ENCODE measurements at regions not wholly inside any gene's neighbourhood (a gene's known extent, or its start where the extent isn't known, plus 50 kb on each side); places are given as distances from the start of the nearest gene placed in this dataset.

DNA sequence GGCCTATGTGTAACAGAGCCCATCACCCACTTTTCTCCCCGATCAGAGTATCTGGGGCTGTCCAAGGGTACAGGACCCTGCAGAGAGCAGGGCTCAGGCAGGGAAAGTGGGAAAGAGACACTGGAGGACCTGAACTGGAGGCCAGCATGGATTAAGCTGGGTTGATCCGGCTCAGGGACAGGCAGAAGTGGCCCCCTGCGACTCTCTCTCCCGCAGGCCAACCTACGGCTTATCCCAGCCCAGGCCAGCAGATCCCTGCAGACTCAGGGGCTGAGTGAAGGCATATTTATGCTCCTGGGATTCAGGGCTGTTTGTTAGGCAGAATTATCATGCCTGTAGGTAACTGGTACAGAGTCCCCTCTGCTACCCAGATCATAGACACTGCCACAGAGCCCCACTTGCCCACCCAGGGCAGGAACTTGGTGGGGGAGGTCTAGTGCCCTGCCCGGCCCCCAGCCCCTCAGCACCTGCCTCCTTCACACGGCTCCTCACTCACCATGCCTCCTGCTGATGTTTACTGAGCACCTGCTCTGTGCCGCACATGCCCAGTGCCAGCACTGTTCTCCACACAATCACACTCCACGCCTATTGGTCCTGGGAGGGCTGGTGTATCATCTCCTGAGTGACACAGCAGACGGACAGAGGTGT, 87.3 kb downstream of the ADRA2C start:
- Histone ChIP-seq H3K9me3 (ENCODE audit: control insufficient read depth, insufficient read depth, low read length) (peaks cover 6% of the 10 kb centered on the region), H3K4me3 (ENCODE audit: low read depth, low read length) (no peak overlapping the region), H3K27ac (ENCODE audit: low read depth, low read length) (no peak overlapping the region), H3K27me3 (ENCODE audit: control insufficient read depth, insufficient read depth, low read length) (peaks cover 23% of the 10 kb centered on the region)
- CTCF ChIA-PET = no interaction called here
- POLR2A ChIA-PET = no interaction called here
- DNase-seq (ENCODE audit: low read depth, low spot score) = no peak
- TF ChIP-seq, protein P1, sequence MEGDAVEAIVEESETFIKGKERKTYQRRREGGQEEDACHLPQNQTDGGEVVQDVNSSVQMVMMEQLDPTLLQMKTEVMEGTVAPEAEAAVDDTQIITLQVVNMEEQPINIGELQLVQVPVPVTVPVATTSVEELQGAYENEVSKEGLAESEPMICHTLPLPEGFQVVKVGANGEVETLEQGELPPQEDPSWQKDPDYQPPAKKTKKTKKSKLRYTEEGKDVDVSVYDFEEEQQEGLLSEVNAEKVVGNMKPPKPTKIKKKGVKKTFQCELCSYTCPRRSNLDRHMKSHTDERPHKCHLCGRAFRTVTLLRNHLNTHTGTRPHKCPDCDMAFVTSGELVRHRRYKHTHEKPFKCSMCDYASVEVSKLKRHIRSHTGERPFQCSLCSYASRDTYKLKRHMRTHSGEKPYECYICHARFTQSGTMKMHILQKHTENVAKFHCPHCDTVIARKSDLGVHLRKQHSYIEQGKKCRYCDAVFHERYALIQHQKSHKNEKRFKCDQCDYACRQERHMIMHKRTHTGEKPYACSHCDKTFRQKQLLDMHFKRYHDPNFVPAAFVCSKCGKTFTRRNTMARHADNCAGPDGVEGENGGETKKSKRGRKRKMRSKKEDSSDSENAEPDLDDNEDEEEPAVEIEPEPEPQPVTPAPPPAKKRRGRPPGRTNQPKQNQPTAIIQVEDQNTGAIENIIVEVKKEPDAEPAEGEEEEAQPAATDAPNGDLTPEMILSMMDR (IDR thresholded peaks at IDR 0.05; ENCODE audit: low read depth, low read length) = no peak

DNA sequence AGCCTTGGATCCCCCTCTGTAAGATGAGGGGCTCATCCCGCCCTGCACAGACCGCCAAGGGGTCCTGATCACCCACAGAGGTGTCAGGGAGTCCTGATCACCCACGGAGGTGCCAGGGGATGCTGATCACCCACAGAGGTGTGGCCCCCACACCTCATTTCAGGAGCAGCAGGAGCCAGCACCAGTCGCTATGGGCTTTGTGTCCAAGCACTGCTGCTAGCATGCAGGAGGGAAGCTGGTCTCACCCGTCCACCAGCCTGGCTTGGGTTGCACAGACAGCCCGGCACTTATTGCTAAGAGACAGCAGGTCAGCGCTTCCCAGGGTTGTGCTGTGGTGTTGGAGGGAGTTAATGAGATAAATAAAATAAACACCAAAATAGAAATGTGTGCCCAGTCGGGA, 88.5 kb downstream of the ADRA2C start:
- POLR2A ChIA-PET = no interaction called here

DNA sequence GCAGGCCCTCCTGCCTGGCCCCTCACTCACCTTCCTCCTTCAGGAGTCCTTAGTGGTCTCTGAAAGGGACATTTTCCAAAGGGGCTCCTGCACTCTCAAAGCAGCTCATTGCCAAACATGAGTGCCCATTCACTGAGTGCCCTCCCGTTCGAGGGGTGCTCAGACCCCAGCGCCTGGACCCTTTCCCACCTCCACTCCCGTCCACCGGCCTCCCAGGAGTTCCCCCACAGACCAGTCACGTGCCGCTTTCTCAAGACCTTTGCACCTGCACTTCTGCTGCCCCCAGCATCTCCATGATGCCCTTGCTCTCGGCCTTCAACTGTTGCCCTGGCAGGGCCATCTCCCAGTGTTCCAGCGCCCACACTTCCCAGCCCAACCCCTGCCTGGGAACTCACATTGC, 89.5 kb downstream of the ADRA2C start:
- DNase-seq (ENCODE audit: low read depth, low spot score) = no peak
- Histone ChIP-seq H3K27ac (ENCODE audit: low read depth, low read length) (no peak overlapping the region), H3K9me3 (ENCODE audit: control insufficient read depth, insufficient read depth, low read length) (no peaks in the 10 kb centered on the region), H3K4me3 (ENCODE audit: low read depth, low read length) (no peak overlapping the region), H3K27me3 (ENCODE audit: control insufficient read depth, insufficient read depth, low read length) (peaks cover 21% of the 10 kb centered on the region)
- TF ChIP-seq, protein P1 (IDR thresholded peaks at IDR 0.05; ENCODE audit: low read depth, low read length) = no peak
- ChIA-PET CTCF (no interaction called here), POLR2A (no interaction called here)

More for the DNA sequence above, 88.5 kb downstream of the ADRA2C start:
- no peak for DNase-seq (ENCODE audit: low read depth, low spot score)
- Histone ChIP-seq H3K27me3 (ENCODE audit: control insufficient read depth, insufficient read depth, low read length) (peaks cover 23% of the 10 kb centered on the region), H3K9me3 (ENCODE audit: control insufficient read depth, insufficient read depth, low read length) (peaks cover 6% of the 10 kb centered on the region), H3K4me3 (ENCODE audit: low read depth, low read length) (no peak overlapping the region), H3K27ac (ENCODE audit: low read depth, low read length) (no peak overlapping the region)
- TF ChIP-seq, protein P1 (IDR thresholded peaks at IDR 0.05; ENCODE audit: low read depth, low read length) = no peak
- CTCF ChIA-PET = no interaction called here

DNA sequence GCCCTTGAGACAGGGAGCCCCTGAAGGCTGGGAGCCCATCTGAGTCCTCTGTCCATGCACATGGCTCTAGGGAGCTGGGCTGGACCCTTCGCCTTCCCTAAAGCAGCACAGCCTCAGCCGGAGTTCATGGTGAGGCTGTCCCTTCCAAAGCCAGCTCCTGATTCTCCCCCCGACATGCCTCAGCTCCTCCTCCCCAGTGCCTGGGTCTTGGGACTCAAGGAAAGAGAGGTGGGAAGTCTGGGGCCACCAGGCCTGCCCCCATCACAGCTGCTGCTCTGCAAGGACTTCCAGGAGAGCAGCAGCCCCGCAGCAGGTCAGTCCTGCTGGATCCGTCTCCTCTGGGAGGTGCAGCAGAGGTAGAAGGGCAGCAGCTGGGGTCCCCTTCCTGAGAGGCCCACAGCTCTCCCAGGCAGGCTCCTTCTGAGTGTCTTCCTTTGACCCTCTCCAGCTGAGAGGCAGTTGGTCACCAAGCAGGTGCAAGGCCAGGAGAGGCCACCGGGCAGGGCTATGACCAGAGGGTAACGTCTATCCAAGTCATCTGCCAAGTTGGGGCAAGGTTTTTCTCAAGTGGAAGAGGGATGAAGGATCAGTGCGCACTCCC, 90.5 kb downstream of the ADRA2C start:
- DNase-seq (ENCODE audit: low read depth, low spot score) = no peak
- Histone ChIP-seq H3K27me3 (ENCODE audit: control insufficient read depth, insufficient read depth, low read length) (peaks cover 21% of the 10 kb centered on the region), H3K4me3 (ENCODE audit: low read depth, low read length) (no peak overlapping the region), H3K27ac (ENCODE audit: low read depth, low read length) (no peak overlapping the region), H3K9me3 (ENCODE audit: control insufficient read depth, insufficient read depth, low read length) (no peaks in the 10 kb centered on the region)
- ChIA-PET POLR2A (no interaction called here), CTCF (no interaction called here)
- TF ChIP-seq, protein P1 (IDR thresholded peaks at IDR 0.05; ENCODE audit: low read depth, low read length) = no peak

DNA sequence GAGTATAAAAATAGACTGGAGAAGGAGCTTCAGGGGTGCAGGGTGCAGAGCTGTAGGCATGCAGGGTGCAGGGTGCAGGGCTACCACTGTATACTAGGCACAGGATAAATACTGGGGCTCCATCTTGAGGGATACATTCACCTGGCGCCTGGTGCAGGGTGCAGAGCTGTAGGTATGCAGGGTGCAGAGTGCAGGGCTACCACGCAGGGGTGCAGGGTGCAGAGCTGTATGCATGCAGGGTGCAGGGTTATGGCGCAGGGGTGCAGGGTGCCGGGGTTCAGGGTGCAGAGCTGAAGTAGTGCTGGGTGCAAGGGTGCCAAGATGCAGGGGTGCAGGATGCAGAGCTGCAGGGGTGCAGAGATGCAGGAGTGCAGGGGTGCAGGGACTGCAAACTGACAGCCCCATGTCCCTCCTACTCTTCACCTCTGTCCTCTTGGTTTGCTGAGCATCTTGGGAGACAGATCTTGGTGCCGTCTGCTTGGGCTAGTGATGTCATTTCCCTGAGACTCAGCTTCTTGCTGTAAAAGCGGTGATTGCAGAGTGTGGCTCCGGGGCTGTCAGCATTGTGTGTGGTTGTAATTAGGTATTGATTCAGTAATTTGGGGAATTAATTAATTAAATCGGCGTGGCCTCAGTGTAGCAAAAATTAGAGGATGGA, 91.2 kb downstream of the ADRA2C start:
- Histone ChIP-seq H3K9me3 (ENCODE audit: control insufficient read depth, insufficient read depth, low read length) (no peaks in the 10 kb centered on the region; the same call in 1 of the 2 replicates), H3K4me3 (ENCODE audit: low read depth, low read length) (no peak overlapping the region), H3K27ac (ENCODE audit: low read depth, low read length) (no peak overlapping the region), H3K27me3 (ENCODE audit: control insufficient read depth, insufficient read depth, low read length) (peaks cover 19% of the 10 kb centered on the region)
- DNase-seq (ENCODE audit: low read depth, low spot score) = no peak
- POLR2A ChIA-PET = no interaction called here
- TF ChIP-seq, protein P1 (IDR thresholded peaks at IDR 0.05; ENCODE audit: low read depth, low read length) = no peak
- CTCF ChIA-PET = no interaction called here

All from AG04450 (cell line).